GM13976 (cell line): ENCODE measurements at regions not wholly inside any gene's neighbourhood (a gene's known extent, or its start where the extent isn't known, plus 50 kb on each side); places are given as distances from the start of the nearest gene placed in this dataset.

Experiments used
- DNase-seq: peaks from one replicate; pipeline ENCODE4 v3.0.0; 2012; ENCODE audit warnings: low spot score
- in situ Hi-C: fragments of 300-500 bp; cut with MboI; formaldehyde crosslinking; loops from one replicate; pipeline ENCODE4 v1.12.0; 2022; ENCODE audit warnings: low sequenced_read_pairs, mixed read lengths, inconsistent platforms; ENCODE audit not compliant: unreplicated experiment
- TF ChIP-seq, protein P1 (sequence below): IDR thresholded peaks from 2 replicates; pipeline ENCODE4 v1.5.1; 2012; ENCODE audit warnings: borderline replicate concordance, mild to moderate bottlenecking; ENCODE audit not compliant: insufficient read depth; ENCODE audit errors: extremely low read depth, missing control alignments, control extremely low read depth

DNA sequence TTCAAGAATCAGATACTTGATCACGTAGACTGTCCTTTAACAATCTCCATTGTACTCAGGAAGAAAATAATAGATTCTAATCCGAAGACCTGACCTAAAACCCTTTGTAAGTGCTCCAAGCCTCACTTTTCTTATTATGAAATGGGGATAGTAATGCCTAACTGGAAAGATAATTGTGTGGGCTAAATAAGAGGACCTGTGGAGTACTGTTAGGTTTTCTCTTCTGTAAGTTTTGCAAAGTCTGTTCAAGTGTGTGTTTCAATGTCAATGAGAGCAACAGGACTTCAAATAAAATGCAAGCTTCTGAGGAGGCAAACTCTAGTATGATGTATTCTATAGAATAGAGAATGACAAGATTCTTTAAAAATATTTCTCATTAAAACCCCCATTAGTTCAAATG lies 348.6 kb downstream of the USP25 start:
- in situ Hi-C loops = loop anchor here (25.0 kb wide), 1 partner anchor 259 kb away; no protein-coding TSS in a partner anchor
- TF ChIP-seq, protein P1, sequence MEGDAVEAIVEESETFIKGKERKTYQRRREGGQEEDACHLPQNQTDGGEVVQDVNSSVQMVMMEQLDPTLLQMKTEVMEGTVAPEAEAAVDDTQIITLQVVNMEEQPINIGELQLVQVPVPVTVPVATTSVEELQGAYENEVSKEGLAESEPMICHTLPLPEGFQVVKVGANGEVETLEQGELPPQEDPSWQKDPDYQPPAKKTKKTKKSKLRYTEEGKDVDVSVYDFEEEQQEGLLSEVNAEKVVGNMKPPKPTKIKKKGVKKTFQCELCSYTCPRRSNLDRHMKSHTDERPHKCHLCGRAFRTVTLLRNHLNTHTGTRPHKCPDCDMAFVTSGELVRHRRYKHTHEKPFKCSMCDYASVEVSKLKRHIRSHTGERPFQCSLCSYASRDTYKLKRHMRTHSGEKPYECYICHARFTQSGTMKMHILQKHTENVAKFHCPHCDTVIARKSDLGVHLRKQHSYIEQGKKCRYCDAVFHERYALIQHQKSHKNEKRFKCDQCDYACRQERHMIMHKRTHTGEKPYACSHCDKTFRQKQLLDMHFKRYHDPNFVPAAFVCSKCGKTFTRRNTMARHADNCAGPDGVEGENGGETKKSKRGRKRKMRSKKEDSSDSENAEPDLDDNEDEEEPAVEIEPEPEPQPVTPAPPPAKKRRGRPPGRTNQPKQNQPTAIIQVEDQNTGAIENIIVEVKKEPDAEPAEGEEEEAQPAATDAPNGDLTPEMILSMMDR = no peak
- DNase-seq = no peak

DNA sequence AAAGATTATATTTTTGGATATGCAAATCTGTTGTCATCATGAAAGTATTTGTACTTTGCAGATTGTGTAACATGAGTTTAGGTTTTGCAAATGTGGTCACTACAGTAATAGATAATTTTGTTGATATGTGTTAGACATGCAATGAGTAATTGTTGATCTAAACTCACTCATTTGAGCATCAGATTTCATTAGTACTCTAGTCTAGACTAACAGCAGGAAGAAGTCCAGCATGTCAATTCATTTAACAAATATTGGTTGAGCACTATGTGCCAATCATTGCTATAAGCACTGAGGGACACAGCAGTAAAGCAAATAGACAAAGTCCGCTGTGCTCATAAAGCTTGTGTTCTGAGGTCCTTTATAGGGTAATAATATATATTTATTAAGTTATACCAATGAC lies 350.0 kb downstream of the USP25 start:
- TF ChIP-seq, protein P1 = no peak
- DNase-seq = no peak
- in situ Hi-C loops = loop anchor here (25.0 kb wide), 1 partner anchor 257 kb away; no protein-coding TSS in a partner anchor

GRCh38 chr21:16081304-16081703 lies 351.5 kb downstream of the USP25 start:
- in situ Hi-C loops = loop anchor here (25.0 kb wide), 1 partner anchor 256 kb away; no protein-coding TSS in a partner anchor
- DNase-seq = no peak
- TF ChIP-seq, protein P1 = no peak

DNA sequence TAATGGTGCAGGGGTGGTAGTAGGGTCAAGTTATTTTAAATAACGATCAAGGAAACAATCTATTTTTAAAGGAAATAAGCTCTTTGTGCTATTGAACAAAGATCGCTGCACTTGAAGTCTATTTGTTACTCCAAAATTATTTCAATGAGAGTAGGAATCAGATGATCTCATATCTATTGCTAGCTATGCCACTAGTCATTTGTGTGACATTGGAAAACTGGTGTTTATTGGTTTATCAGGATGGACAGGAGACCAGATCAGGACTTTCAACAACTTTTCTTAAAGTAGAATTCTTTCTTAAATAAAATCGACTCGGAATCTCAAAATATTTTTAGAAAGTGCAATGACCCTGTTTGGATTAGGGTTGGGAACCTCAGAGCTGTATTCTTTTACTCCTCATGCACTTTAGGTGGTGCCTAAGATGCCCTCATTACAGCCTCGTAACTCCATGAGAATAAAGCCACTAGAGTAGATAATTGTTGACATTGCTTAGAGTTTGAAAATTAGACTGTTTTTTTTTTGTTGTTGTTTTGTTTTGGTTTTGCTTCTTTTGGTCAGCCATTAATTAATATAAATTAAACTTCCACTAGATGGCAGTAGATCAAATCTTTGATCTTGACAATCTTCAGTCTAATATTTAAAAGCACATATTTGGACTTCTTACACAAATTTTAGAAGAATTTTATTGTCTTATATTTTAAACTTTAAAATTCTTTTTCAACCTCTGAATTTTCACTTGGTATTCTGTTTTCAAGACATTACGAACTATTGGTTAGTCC lies 352.4 kb downstream of the USP25 start:
- TF ChIP-seq, protein P1 = no peak
- in situ Hi-C loops = loop anchor here (25.0 kb wide), 1 partner anchor 255 kb away; no protein-coding TSS in a partner anchor
- DNase-seq = no peak

DNA sequence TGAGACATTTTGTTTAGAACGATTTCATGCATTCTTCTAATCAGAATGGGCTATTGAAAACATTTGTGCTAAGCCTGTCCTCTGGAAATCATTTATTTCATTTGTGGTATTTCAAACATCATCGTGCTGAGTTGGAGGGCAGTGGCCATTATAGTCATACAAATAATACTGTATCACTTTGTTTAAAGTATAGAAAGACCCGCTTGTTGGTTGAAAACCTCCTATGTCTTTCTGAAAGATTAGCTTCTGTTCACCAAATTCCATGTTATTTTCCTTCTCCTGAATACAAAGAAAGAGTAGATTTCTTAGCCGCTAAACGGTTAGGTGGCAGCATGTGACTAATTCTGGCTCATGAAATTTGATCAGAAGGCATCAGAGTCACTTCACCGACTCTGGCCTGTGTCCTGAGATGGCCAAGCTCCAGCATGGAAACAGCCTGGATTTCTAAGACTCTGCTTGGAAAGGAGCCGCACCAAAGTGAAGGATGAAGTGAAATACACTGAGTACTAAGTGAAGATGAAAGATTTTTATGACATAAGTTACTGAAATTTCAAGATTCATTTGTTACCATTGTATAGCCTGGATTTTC lies 355.1 kb downstream of the USP25 start:
- TF ChIP-seq, protein P1 = no peak
- DNase-seq = no peak
- in situ Hi-C loops = loop anchor here (25.0 kb wide), 1 partner anchor 252 kb away; no protein-coding TSS in a partner anchor

GRCh38 chr21:16085421-16085820 lies 355.6 kb downstream of the USP25 start:
- TF ChIP-seq, protein P1 = no peak
- in situ Hi-C loops = loop anchor here (25.0 kb wide), 1 partner anchor 252 kb away; no protein-coding TSS in a partner anchor
- DNase-seq = no peak
